ENCODE measurements at regions not wholly inside any gene's neighbourhood (a gene's known extent, or its start where the extent isn't known, plus 50 kb on each side); places are given as distances from the start of the nearest gene placed in this dataset.
A peak's percentile ranks its signal among the peaks of the same experiment; 100 is the strongest.

GRCh38 chr12:65596514-65597091 is 227.7 kb upstream of the HMGA2 start:
- Mint-ChIP-seq H3K36me3 (ENCODE audit: insufficient read depth, unreplicated experiment) (no peaks in the 10 kb centered on the region), H3K4me1 (ENCODE audit: insufficient read depth, unreplicated experiment) (peaks cover 54% of the 10 kb centered on the region), H3K9me3 (ENCODE audit: unreplicated experiment) (no peaks in the 10 kb centered on the region), H3K27ac (ENCODE audit: low read depth, unreplicated experiment) (peak overlapping the region; percentile 90), H3K27me3 (ENCODE audit: insufficient read depth, unreplicated experiment) (no peaks in the 10 kb centered on the region), H3K4me3 (ENCODE audit: unreplicated experiment) (peak overlapping the region; percentile 2)
- ChIA-PET POLR2A (interaction anchor here (0.7 to 1.7 kb wide), 14 partner anchors 10 to 289 kb away, joined by 3 to 12 read pairs (median 4); no protein-coding TSS in a partner anchor), CTCF (interaction anchor here (0.5 to 1.9 kb wide), 12 partner anchors 36 to 795 kb away, joined by 3 to 8 read pairs (median 3); no protein-coding TSS in a partner anchor)
- TF ChIP-seq CTCF (IDR thresholded peaks at IDR 0.05; ENCODE audit: unreplicated experiment), result no peak
- BruUV-seq (replicated peaks), result no TSS peak
- intact Hi-C loops (cut with micrococcal nuclease), result no loop called here
- DNase-seq (ENCODE audit: unreplicated experiment), result peak; percentile 99

- peak; percentile 14 for DNase-seq (ENCODE audit: unreplicated experiment)
- Mint-ChIP-seq H3K4me3 (ENCODE audit: unreplicated experiment) (no peak overlapping the region), H3K36me3 (ENCODE audit: insufficient read depth, unreplicated experiment) (no peaks in the 10 kb centered on the region), H3K4me1 (ENCODE audit: insufficient read depth, unreplicated experiment) (peaks cover 56% of the 10 kb centered on the region), H3K9me3 (ENCODE audit: unreplicated experiment) (no peaks in the 10 kb centered on the region), H3K27ac (ENCODE audit: low read depth, unreplicated experiment) (peak overlapping the region; percentile 90), H3K27me3 (ENCODE audit: insufficient read depth, unreplicated experiment) (no peaks in the 10 kb centered on the region)
- TF ChIP-seq CTCF (IDR thresholded peaks at IDR 0.05; ENCODE audit: unreplicated experiment), result no peak
- ChIA-PET POLR2A (interaction anchor here (0.6 to 2.2 kb wide), 8 partner anchors 24 to 573 kb away, joined by 3 to 12 read pairs (median 4); partner anchors contain the start of gene TMBIM4), CTCF (interaction anchor here (0.5 to 1.9 kb wide), 7 partner anchors 37 to 490 kb away, joined by 3 to 8 read pairs (median 3); no protein-coding TSS in a partner anchor)
- intact Hi-C loops (cut with micrococcal nuclease), result no loop called here
- BruUV-seq (replicated peaks), result no TSS peak
Measured at GRCh38 chr12:65597527-65597926, 226.8 kb upstream of the HMGA2 start.

- no peaks in the 10 kb centered on the region for H3K27me3 Mint-ChIP-seq (ENCODE audit: insufficient read depth, unreplicated experiment)
- no peak overlapping the region for H3K4me3 Mint-ChIP-seq (ENCODE audit: unreplicated experiment)
- H3K9me3 Mint-ChIP-seq (ENCODE audit: unreplicated experiment), result no peaks in the 10 kb centered on the region
- no peak overlapping the region for H3K27ac Mint-ChIP-seq (ENCODE audit: low read depth, unreplicated experiment)
- CTCF ChIA-PET, result interaction anchor here (0.7 to 2.1 kb wide), 4 partner anchors 42 to 292 kb away, joined by 3 to 12 read pairs (median 4); no protein-coding TSS in a partner anchor
- intact Hi-C loops (cut with micrococcal nuclease), result no loop called here
- no TSS peak for BruUV-seq (replicated peaks)
- TF ChIP-seq CTCF (IDR thresholded peaks at IDR 0.05; ENCODE audit: unreplicated experiment), result no peak
- POLR2A ChIA-PET, result interaction anchor here (1.0 to 2.2 kb wide), 3 partner anchors 75 to 273 kb away, joined by 3 to 6 read pairs (median 4); no protein-coding TSS in a partner anchor
- no peaks in the 10 kb centered on the region for H3K36me3 Mint-ChIP-seq (ENCODE audit: insufficient read depth, unreplicated experiment)
- peaks cover 57% of the 10 kb centered on the region for H3K4me1 Mint-ChIP-seq (ENCODE audit: insufficient read depth, unreplicated experiment)
- DNase-seq (ENCODE audit: unreplicated experiment), result no peak
Measured at GRCh38 chr12:65598688-65599087, 225.6 kb upstream of the HMGA2 start.

- Mint-ChIP-seq H3K36me3 (ENCODE audit: insufficient read depth, unreplicated experiment) (no peaks in the 10 kb centered on the region), H3K27ac (ENCODE audit: low read depth, unreplicated experiment) (peak overlapping the region; percentile 42), H3K4me3 (ENCODE audit: unreplicated experiment) (peak overlapping the region; percentile 81), H3K27me3 (ENCODE audit: insufficient read depth, unreplicated experiment) (no peaks in the 10 kb centered on the region), H3K9me3 (ENCODE audit: unreplicated experiment) (no peaks in the 10 kb centered on the region), H3K4me1 (ENCODE audit: insufficient read depth, unreplicated experiment) (peaks cover 51% of the 10 kb centered on the region)
- POLR2A ChIA-PET, result interaction anchor here (0.7 to 3.9 kb wide), 27 partner anchors 10 to 488 kb away, joined by 3 to 29 read pairs (median 6); partner anchors contain the start of genes HMGA2 and LEMD3
- intact Hi-C loops (cut with micrococcal nuclease), result loop anchor here (1.0 to 5.0 kb wide), 10 partner anchors 29 to 505 kb away; no protein-coding TSS in a partner anchor
- no peak for TF ChIP-seq CTCF (IDR thresholded peaks at IDR 0.05; ENCODE audit: unreplicated experiment)
- CTCF ChIA-PET, result interaction anchor here (0.7 to 4.7 kb wide), 57 partner anchors 8 to 505 kb away, joined by 3 to 76 read pairs (median 4); no protein-coding TSS in a partner anchor
- BruUV-seq (replicated peaks), result no TSS peak
- DNase-seq (ENCODE audit: unreplicated experiment), result no peak
Measured at GRCh38 chr12:65602253-65602609, 222.1 kb upstream of the HMGA2 start.
